A172 (cell line): ENCODE measurements at regions not wholly inside any gene's neighbourhood (a gene's known extent, or its start where the extent isn't known, plus 50 kb on each side); places are given as distances from the start of the nearest gene placed in this dataset.
"Not testable (repeated sequence)": the region's sequence is repeated elsewhere in the genome, so short reads cannot be mapped to it uniquely, and the experiment has no call there.

ENCODE experiments used
- DNase-seq: peaks from one replicate; pipeline ENCODE4 v3.0.0-alpha.2; 2015; ENCODE audit warnings: low spot score

GRCh38 chr2:126952216-126952615 lies 53.5 kb downstream of the TEX51 start:
- no peak for DNase-seq

GRCh38 chr2:126953483-126953882 lies 54.8 kb downstream of the TEX51 start:
- no peak for DNase-seq

GRCh38 chr2:126954831-126955230 lies 56.1 kb downstream of the TEX51 start:
- DNase-seq = no peak

- DNase-seq = not testable (repeated sequence)
These were observed 58.1 kb downstream of the TEX51 start for GRCh38 chr2:126956773-126957172.

- no peak for DNase-seq
These were observed 64.7 kb downstream of the TEX51 start for GRCh38 chr2:126963390-126963789.

- no peak for DNase-seq
These were observed 67.9 kb downstream of the TEX51 start for GRCh38 chr2:126966601-126967000.

- DNase-seq = no peak
These were observed 71.9 kb downstream of the TEX51 start for GRCh38 chr2:126970583-126970982.

- no peak for DNase-seq
These were observed 72.4 kb downstream of the TEX51 start for GRCh38 chr2:126971162-126971480.

- peak; percentile 29 for DNase-seq
These were observed 73.0 kb downstream of the TEX51 start for GRCh38 chr2:126971481-126972278.

GRCh38 chr2:126972279-126972626 lies 73.6 kb downstream of the TEX51 start:
- no peak for DNase-seq

GRCh38 chr2:126973745-126974144 lies 75.1 kb downstream of the TEX51 start:
- DNase-seq = no peak

GRCh38 chr2:126975671-126976655 lies 77.3 kb downstream of the TEX51 start:
- DNase-seq = no peak

- DNase-seq = no peak
These were observed 78.1 kb downstream of the TEX51 start for GRCh38 chr2:126976721-126977328.

GRCh38 chr2:126978333-126978732 lies 79.6 kb downstream of the TEX51 start:
- DNase-seq = no peak

- no peak for DNase-seq
These were observed 80.6 kb downstream of the TEX51 start for GRCh38 chr2:126979039-126980003.

GRCh38 chr2:126981476-126981875 lies 82.8 kb downstream of the TEX51 start:
- DNase-seq = no peak

GRCh38 chr2:126982935-126983334 lies 84.2 kb downstream of the TEX51 start:
- DNase-seq = no peak

GRCh38 chr2:126986631-126987187 lies 88.0 kb downstream of the TEX51 start:
- DNase-seq = no peak

GRCh38 chr2:126988482-126988881 lies 89.8 kb downstream of the TEX51 start:
- DNase-seq = no peak

GRCh38 chr2:126989064-126989463 lies 90.4 kb downstream of the TEX51 start:
- not testable (repeated sequence) for DNase-seq

GRCh38 chr2:126990200-126990599 lies 91.5 kb downstream of the TEX51 start:
- no peak for DNase-seq
